Erythroblast (primary cell): ENCODE measurements at regions not wholly inside any gene's neighbourhood (a gene's known extent, or its start where the extent isn't known, plus 50 kb on each side); places are given as distances from the start of the nearest gene placed in this dataset.

Experiments used
- GATA1 ChIP-seq: IDR thresholded peaks from 2 replicates; pipeline ENCODE4 v1.6.1; 2011; ENCODE audit warnings: low read depth, mild to moderate bottlenecking, control low read depth, low read length, moderate library complexity
- POLR2A ChIP-seq: IDR thresholded peaks from 2 replicates; pipeline ENCODE4 v1.6.1; 2011; ENCODE audit warnings: mild to moderate bottlenecking, low read length

DNA sequence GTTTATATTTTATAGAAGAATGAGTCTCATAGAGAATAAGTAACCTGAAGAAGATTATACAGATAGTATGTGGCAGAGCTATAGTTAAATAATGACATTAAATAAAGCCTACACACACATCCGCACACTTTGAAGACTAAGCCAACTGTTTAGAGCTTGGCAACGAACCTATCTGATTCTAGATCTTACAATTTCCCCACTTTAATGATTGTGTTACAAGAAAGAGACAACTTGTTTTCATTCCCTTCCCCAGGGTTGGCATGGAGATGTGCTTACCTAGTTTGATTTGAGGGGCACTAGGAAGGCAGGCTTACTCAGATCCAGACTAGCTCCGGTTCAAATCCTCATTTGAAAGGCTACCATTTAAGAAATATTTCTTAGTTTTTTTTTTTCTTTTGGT, 61.9 kb upstream of the CBLB start:
- TF ChIP-seq POLR2A (no peak), GATA1 (no peak)
